ENCODE measurements at regions not wholly inside any gene's neighbourhood (a gene's known extent, or its start where the extent isn't known, plus 50 kb on each side); places are given as distances from the start of the nearest gene placed in this dataset.

DNA sequence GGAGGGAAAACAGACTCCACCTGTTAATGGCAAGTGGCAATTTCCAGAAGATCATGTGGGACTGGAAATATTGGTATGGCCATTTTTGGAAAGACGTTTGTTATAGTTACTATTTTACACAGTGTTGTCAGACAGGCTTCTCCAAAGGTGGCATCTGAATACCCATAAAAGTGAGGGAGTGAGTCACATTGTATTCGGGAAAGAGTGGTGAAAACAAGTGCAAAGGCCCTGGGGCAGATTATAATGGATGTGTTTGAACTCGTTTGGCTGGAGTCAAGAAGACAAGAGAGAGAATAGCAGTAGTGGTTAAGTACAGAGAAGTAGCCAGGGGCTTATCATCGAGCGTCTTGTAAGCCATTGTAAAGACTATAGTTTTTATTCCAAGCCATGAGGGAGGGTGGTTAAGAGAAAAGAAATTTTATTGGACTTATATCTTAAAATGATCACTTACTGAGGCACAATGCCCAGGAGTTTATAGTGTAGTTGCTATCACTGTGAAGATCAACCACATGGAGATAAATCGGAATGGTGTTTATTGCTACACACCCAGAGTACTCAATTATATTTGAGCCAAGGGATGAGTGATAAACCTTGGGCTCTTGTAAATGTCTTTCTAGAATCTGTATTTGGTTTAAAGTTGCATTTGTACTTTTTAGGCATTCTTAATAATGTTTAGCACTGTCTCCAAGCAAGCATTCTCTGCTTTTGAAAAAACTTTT lies 212.8 kb upstream of the KBTBD8 start:
- Histone ChIP-seq H3K79me2 (ENCODE audit: control insufficient read depth, insufficient read depth, low read length) (no peaks in the 10 kb centered on the region), H3K36me3 (ENCODE audit: control insufficient read depth, insufficient read depth, low read length) (no peaks in the 10 kb centered on the region), H3K9me1 (ENCODE audit: control insufficient read depth, insufficient read depth, low read length) (no peaks in the 10 kb centered on the region), H4K20me1 (replicated peaks; ENCODE audit: control insufficient read depth, insufficient read depth, low read length) (no peaks in the 10 kb centered on the region), H3K27me3 (ENCODE audit: control insufficient read depth in 2 of 2, insufficient read depth in 2 of 2, low read length in 2 of 2) (no peaks in the 10 kb centered on the region), H3K4me2 (ENCODE audit: insufficient read depth, low read length) (no peak overlapping the region), H3K4me3 (no peak overlapping the region), H3K9me3 (replicated peaks; ENCODE audit: control insufficient read depth, insufficient read depth, low read depth, low read length) (no peaks in the 10 kb centered on the region), H3K4me1 (replicated peaks in 1 of 2; ENCODE audit: control insufficient read depth in 2 of 2, insufficient read depth in 2 of 2, low read length in 2 of 2) (no peaks in the 10 kb centered on the region), H3K27ac (ENCODE audit: extremely low read depth, low read depth, low read length) (no peak overlapping the region), H3K9ac (ENCODE audit: insufficient read depth in 1 of 2, low read depth in 2 of 2, low read length in 2 of 2) (no peak overlapping the region), H2AFZ (ENCODE audit: low read depth, low read length) (no peak overlapping the region)
- no TSS peak for BruUV-seq (replicated peaks)
- CTCF ChIA-PET (ENCODE audit: low intra/inter-chr PET ratio) = no interaction called here
- ATAC-seq = no peak
- no peak for FAIRE-seq
- 1% methylated on average over 5 of the region's 6 CpGs for WGBS (ENCODE audit: insufficient coverage, low coverage, missing lambda C conversion rate)
- no peak for DNase-seq (ENCODE audit: extremely low read depth in 1 of 4, low spot score in 3 of 4)
- POLR2A ChIA-PET = no interaction called here
- in situ Hi-C loops (cut with MboI) = no loop called here
- intact Hi-C loops (cut with micrococcal nuclease) = no loop called here
- TF ChIP-seq, protein P1, sequence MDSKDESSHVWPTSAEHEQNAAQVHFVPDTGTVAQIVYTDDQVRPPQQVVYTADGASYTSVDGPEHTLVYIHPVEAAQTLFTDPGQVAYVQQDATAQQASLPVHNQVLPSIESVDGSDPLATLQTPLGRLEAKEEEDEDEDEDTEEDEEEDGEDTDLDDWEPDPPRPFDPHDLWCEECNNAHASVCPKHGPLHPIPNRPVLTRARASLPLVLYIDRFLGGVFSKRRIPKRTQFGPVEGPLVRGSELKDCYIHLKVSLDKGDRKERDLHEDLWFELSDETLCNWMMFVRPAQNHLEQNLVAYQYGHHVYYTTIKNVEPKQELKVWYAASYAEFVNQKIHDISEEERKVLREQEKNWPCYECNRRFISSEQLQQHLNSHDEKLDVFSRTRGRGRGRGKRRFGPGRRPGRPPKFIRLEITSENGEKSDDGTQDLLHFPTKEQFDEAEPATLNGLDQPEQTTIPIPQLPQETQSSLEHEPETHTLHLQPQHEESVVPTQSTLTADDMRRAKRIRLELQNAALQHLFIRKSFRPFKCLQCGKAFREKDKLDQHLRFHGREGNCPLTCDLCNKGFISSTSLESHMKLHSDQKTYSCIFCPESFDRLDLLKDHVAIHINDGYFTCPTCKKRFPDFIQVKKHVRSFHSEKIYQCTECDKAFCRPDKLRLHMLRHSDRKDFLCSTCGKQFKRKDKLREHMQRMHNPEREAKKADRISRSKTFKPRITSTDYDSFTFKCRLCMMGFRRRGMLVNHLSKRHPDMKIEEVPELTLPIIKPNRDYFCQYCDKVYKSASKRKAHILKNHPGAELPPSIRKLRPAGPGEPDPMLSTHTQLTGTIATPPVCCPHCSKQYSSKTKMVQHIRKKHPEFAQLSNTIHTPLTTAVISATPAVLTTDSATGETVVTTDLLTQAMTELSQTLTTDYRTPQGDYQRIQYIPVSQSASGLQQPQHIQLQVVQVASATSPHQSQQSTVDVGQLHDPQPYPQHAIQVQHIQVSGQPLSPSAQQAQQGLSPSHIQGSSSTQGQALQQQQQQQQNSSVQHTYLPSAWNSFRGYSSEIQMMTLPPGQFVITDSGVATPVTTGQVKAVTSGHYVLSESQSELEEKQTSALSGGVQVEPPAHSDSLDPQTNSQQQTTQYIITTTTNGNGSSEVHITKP (IDR thresholded peaks at IDR 0.05; ENCODE audit: partially characterized antibody) = no peak
- TF ChIP-seq ZFP36 (IDR thresholded peaks at IDR 0.05; ENCODE audit: low read depth, low read length, partially characterized antibody) = no peak
- TF ChIP-seq SRSF1 (IDR thresholded peaks at IDR 0.05; ENCODE audit: low read depth, low read length) = no peak
- no peak for TF ChIP-seq DMBX1 (CRISPR knock-in tag; IDR thresholded peaks at IDR 0.05; ENCODE audit: borderline replicate concordance)
- TF ChIP-seq MAZ (CRISPR knock-in tag; conservative IDR thresholded peaks at IDR 0.05 in 1 of 2, IDR thresholded peaks at IDR 0.05 in 1 of 2) = no peak
- no peak for TF ChIP-seq ESRRB (CRISPR knock-in tag; IDR thresholded peaks at IDR 0.05; ENCODE audit: borderline replicate concordance)
- no peak for TF ChIP-seq RFX5 (IDR thresholded peaks at IDR 0.05; ENCODE audit: low read depth, low read length)
- no peak for TF ChIP-seq KDM1A (IDR thresholded peaks at IDR 0.05)
- TF ChIP-seq, protein P2, sequence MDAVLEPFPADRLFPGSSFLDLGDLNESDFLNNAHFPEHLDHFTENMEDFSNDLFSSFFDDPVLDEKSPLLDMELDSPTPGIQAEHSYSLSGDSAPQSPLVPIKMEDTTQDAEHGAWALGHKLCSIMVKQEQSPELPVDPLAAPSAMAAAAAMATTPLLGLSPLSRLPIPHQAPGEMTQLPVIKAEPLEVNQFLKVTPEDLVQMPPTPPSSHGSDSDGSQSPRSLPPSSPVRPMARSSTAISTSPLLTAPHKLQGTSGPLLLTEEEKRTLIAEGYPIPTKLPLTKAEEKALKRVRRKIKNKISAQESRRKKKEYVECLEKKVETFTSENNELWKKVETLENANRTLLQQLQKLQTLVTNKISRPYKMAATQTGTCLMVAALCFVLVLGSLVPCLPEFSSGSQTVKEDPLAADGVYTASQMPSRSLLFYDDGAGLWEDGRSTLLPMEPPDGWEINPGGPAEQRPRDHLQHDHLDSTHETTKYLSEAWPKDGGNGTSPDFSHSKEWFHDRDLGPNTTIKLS (IDR thresholded peaks at IDR 0.05; ENCODE audit: borderline replicate concordance, low read depth) = no peak
- no peak for TF ChIP-seq FUS (optimal IDR thresholded peaks at IDR 0.05; ENCODE audit: low read depth, low read length)
- no peak for TF ChIP-seq ZNF584 (CRISPR knock-in tag; IDR thresholded peaks at IDR 0.05; ENCODE audit: low read depth)
- no peak for TF ChIP-seq MTA2 (IDR thresholded peaks at IDR 0.05; ENCODE audit: low read depth)
- TF ChIP-seq, protein P3, sequence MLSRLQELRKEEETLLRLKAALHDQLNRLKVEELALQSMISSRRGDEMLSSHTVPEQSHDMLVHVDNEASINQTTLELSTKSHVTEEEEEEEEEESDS (CRISPR knock-in tag; IDR thresholded peaks at IDR 0.05) = no peak
- no peak for TF ChIP-seq HMG20B (CRISPR knock-in tag; IDR thresholded peaks at IDR 0.05)
- TF ChIP-seq ZNF445 (CRISPR knock-in tag; IDR thresholded peaks at IDR 0.05; ENCODE audit: low read depth) = no peak
